ENCODE measurements at regions not wholly inside any gene's neighbourhood (a gene's known extent, or its start where the extent isn't known, plus 50 kb on each side); places are given as distances from the start of the nearest gene placed in this dataset.
"Not testable (repeated sequence)": the region's sequence is repeated elsewhere in the genome, so short reads cannot be mapped to it uniquely, and the experiment has no call there.

GRCh38 chr6:135555550-135555949, 58.0 kb upstream of the AHI1 start:
- no peaks in the 10 kb centered on the region for H3K36me3 ChIP-seq (ENCODE audit: control insufficient read depth, insufficient read depth, low read length)
- WGBS (ENCODE audit: insufficient coverage), result 89% methylated on average over 3 of the region's 4 CpGs
- H3K4me3 ChIP-seq (ENCODE audit: low read length), result no peak overlapping the region
- H3K27ac ChIP-seq (ENCODE audit: low read length), result no peak overlapping the region
- no peaks in the 10 kb centered on the region for H3K27me3 ChIP-seq (ENCODE audit: control insufficient read depth, insufficient read depth, low read length)
- peak; percentile 39 for DNase-seq
- H3K4me1 ChIP-seq (ENCODE audit: control insufficient read depth, insufficient read depth, low read length), result no peaks in the 10 kb centered on the region
- H3K9me3 ChIP-seq (replicated peaks; ENCODE audit: control insufficient read depth, low read depth, low read length), result no peaks in the 10 kb centered on the region

GRCh38 chr6:135557582-135557981, 60.0 kb upstream of the AHI1 start:
- H3K27me3 ChIP-seq (ENCODE audit: control insufficient read depth, insufficient read depth, low read length), result no peaks in the 10 kb centered on the region

GRCh38 chr6:135565605-135566004, 68.1 kb upstream of the AHI1 start:
- DNase-seq; H3K27ac ChIP-seq (ENCODE audit: low read length); H3K4me3 ChIP-seq (ENCODE audit: low read length); H3K9me3 ChIP-seq (replicated peaks; ENCODE audit: control insufficient read depth, low read depth, low read length); H3K36me3 ChIP-seq (ENCODE audit: control insufficient read depth, insufficient read depth, low read length); H3K4me1 ChIP-seq (ENCODE audit: control insufficient read depth, insufficient read depth, low read length); H3K27me3 ChIP-seq (ENCODE audit: control insufficient read depth, insufficient read depth, low read length): not testable (repeated sequence)
- WGBS (ENCODE audit: insufficient coverage), result no CpG with 5 or more reads among the region's 1 CpG

More at GRCh38 chr6:135557582-135557981, 60.0 kb upstream of the AHI1 start:
- no peaks in the 10 kb centered on the region for H3K4me1 ChIP-seq (ENCODE audit: control insufficient read depth, insufficient read depth, low read length)
- 60% methylated on average over 1 of the region's 2 CpGs for WGBS (ENCODE audit: insufficient coverage)
- H3K36me3 ChIP-seq (ENCODE audit: control insufficient read depth, insufficient read depth, low read length), result no peaks in the 10 kb centered on the region
- no peak for DNase-seq
- H3K27ac ChIP-seq (ENCODE audit: low read length), result no peak overlapping the region
- H3K4me3 ChIP-seq (ENCODE audit: low read length), result no peak overlapping the region
- H3K9me3 ChIP-seq (replicated peaks; ENCODE audit: control insufficient read depth, low read depth, low read length), result no peaks in the 10 kb centered on the region

- no peak for DNase-seq
- H3K4me3 ChIP-seq (ENCODE audit: low read length), result no peak overlapping the region
- H3K36me3 ChIP-seq (ENCODE audit: control insufficient read depth, insufficient read depth, low read length), result no peaks in the 10 kb centered on the region
- H3K4me1 ChIP-seq (ENCODE audit: control insufficient read depth, insufficient read depth, low read length), result peaks cover 6% of the 10 kb centered on the region
- H3K9me3 ChIP-seq (replicated peaks; ENCODE audit: control insufficient read depth, low read depth, low read length), result no peaks in the 10 kb centered on the region
- H3K27ac ChIP-seq (ENCODE audit: low read length), result no peak overlapping the region
- no peaks in the 10 kb centered on the region for H3K27me3 ChIP-seq (ENCODE audit: control insufficient read depth, insufficient read depth, low read length)
- WGBS (ENCODE audit: insufficient coverage), result 85% methylated on average over 5 of the region's 7 CpGs
Observed at GRCh38 chr6:135566311-135567068, 69.0 kb upstream of the AHI1 start.

- no peak for DNase-seq
- H3K36me3 ChIP-seq (ENCODE audit: control insufficient read depth, insufficient read depth, low read length), result no peaks in the 10 kb centered on the region
- WGBS (ENCODE audit: insufficient coverage), result no CpG with 5 or more reads among the region's 2 CpGs
- H3K27me3 ChIP-seq (ENCODE audit: control insufficient read depth, insufficient read depth, low read length), result no peaks in the 10 kb centered on the region
- H3K4me3 ChIP-seq (ENCODE audit: low read length), result no peak overlapping the region
- H3K9me3 ChIP-seq (replicated peaks; ENCODE audit: control insufficient read depth, low read depth, low read length), result no peaks in the 10 kb centered on the region
- H3K27ac ChIP-seq (ENCODE audit: low read length), result no peak overlapping the region
- peaks cover 6% of the 10 kb centered on the region for H3K4me1 ChIP-seq (ENCODE audit: control insufficient read depth, insufficient read depth, low read length)
Observed at GRCh38 chr6:135567375-135568083, 70.0 kb upstream of the AHI1 start.

- Histone ChIP-seq H3K9me3 (replicated peaks; ENCODE audit: control insufficient read depth, low read depth, low read length) (no peaks in the 10 kb centered on the region), H3K4me1 (ENCODE audit: control insufficient read depth, insufficient read depth, low read length) (peaks cover 6% of the 10 kb centered on the region), H3K4me3 (ENCODE audit: low read length) (no peak overlapping the region), H3K36me3 (ENCODE audit: control insufficient read depth, insufficient read depth, low read length) (no peaks in the 10 kb centered on the region), H3K27ac (ENCODE audit: low read length) (no peak overlapping the region), H3K27me3 (ENCODE audit: control insufficient read depth, insufficient read depth, low read length) (no peaks in the 10 kb centered on the region)
- peak; percentile 73 for DNase-seq
- no CpG with 5 or more reads among the region's 3 CpGs for WGBS (ENCODE audit: insufficient coverage)
Observed at GRCh38 chr6:135568379-135568778, 70.8 kb upstream of the AHI1 start.

- H3K9me3 ChIP-seq (replicated peaks; ENCODE audit: control insufficient read depth, low read depth, low read length), result no peaks in the 10 kb centered on the region
- peaks cover 2% of the 10 kb centered on the region for H3K4me1 ChIP-seq (ENCODE audit: control insufficient read depth, insufficient read depth, low read length)
- H3K27me3 ChIP-seq (ENCODE audit: control insufficient read depth, insufficient read depth, low read length), result no peaks in the 10 kb centered on the region
- DNase-seq, result no peak
- no peak overlapping the region for H3K27ac ChIP-seq (ENCODE audit: low read length)
- no peak overlapping the region for H3K4me3 ChIP-seq (ENCODE audit: low read length)
- no CpG with 5 or more reads among the region's 1 CpG for WGBS (ENCODE audit: insufficient coverage)
- no peaks in the 10 kb centered on the region for H3K36me3 ChIP-seq (ENCODE audit: control insufficient read depth, insufficient read depth, low read length)
Observed at GRCh38 chr6:135572051-135572450, 74.5 kb upstream of the AHI1 start.

GRCh38 chr6:135575629-135576028, 78.1 kb upstream of the AHI1 start:
- DNase-seq, result no peak
- Histone ChIP-seq H3K4me3 (ENCODE audit: low read length) (no peak overlapping the region), H3K27ac (ENCODE audit: low read length) (no peak overlapping the region), H3K9me3 (replicated peaks; ENCODE audit: control insufficient read depth, low read depth, low read length) (no peaks in the 10 kb centered on the region), H3K36me3 (ENCODE audit: control insufficient read depth, insufficient read depth, low read length) (no peaks in the 10 kb centered on the region), H3K27me3 (ENCODE audit: control insufficient read depth, insufficient read depth, low read length) (no peaks in the 10 kb centered on the region), H3K4me1 (ENCODE audit: control insufficient read depth, insufficient read depth, low read length) (no peaks in the 10 kb centered on the region)
- no CpG with 5 or more reads among the region's 3 CpGs for WGBS (ENCODE audit: insufficient coverage)

- Histone ChIP-seq H3K9me3 (replicated peaks; ENCODE audit: control insufficient read depth, low read depth, low read length) (no peaks in the 10 kb centered on the region), H3K4me1 (ENCODE audit: control insufficient read depth, insufficient read depth, low read length) (no peaks in the 10 kb centered on the region), H3K27me3 (ENCODE audit: control insufficient read depth, insufficient read depth, low read length) (no peaks in the 10 kb centered on the region), H3K27ac (ENCODE audit: low read length) (no peak overlapping the region), H3K36me3 (ENCODE audit: control insufficient read depth, insufficient read depth, low read length) (no peaks in the 10 kb centered on the region), H3K4me3 (ENCODE audit: low read length) (no peak overlapping the region)
- 45% methylated on average over 1 of the region's 1 CpG for WGBS (ENCODE audit: insufficient coverage)
- DNase-seq, result no peak
Observed at GRCh38 chr6:135576055-135576454, 78.5 kb upstream of the AHI1 start.

GRCh38 chr6:135577059-135577538, 79.6 kb upstream of the AHI1 start:
- Histone ChIP-seq H3K36me3 (ENCODE audit: control insufficient read depth, insufficient read depth, low read length) (no peaks in the 10 kb centered on the region), H3K4me1 (ENCODE audit: control insufficient read depth, insufficient read depth, low read length) (no peaks in the 10 kb centered on the region), H3K9me3 (replicated peaks; ENCODE audit: control insufficient read depth, low read depth, low read length) (no peaks in the 10 kb centered on the region), H3K4me3 (ENCODE audit: low read length) (no peak overlapping the region), H3K27me3 (ENCODE audit: control insufficient read depth, insufficient read depth, low read length) (no peaks in the 10 kb centered on the region), H3K27ac (ENCODE audit: low read length) (no peak overlapping the region)
- no CpG with 5 or more reads among the region's 1 CpG for WGBS (ENCODE audit: insufficient coverage)
- DNase-seq, result no peak
